DMS79 treated with DMSO at 0.1 percent for 48 hours (cell line): ENCODE measurements at regions not wholly inside any gene's neighbourhood (a gene's known extent, or its start where the extent isn't known, plus 50 kb on each side); places are given as distances from the start of the nearest gene placed in this dataset.

ENCODE experiments used
- DNase-seq: peaks from one replicate; lab custom pipeline; 2025; lab: John Stamatoyannopoulos, UW

GRCh38 chr3:178059836-178060235 is 476.4 kb upstream of the KCNMB2 start:
- DNase-seq, result no peak

GRCh38 chr3:178060407-178060806 is 475.8 kb upstream of the KCNMB2 start:
- DNase-seq, result no peak

- DNase-seq, result no peak
These were observed 474.1 kb upstream of the KCNMB2 start for GRCh38 chr3:178062126-178062525.

- no peak for DNase-seq
These were observed 472.8 kb upstream of the KCNMB2 start for GRCh38 chr3:178063461-178063860.

GRCh38 chr3:178067721-178068120 is 468.5 kb upstream of the KCNMB2 start:
- no peak for DNase-seq

GRCh38 chr3:178072391-178073305 is 463.6 kb upstream of the KCNMB2 start:
- peak; percentile 8 for DNase-seq

GRCh38 chr3:178073366-178073765 is 462.9 kb upstream of the KCNMB2 start:
- no peak for DNase-seq

GRCh38 chr3:178075344-178075743 is 460.9 kb upstream of the KCNMB2 start:
- DNase-seq, result no peak

- DNase-seq, result no peak
These were observed 457.3 kb upstream of the KCNMB2 start for GRCh38 chr3:178078953-178079352.

GRCh38 chr3:178079966-178080365 is 456.3 kb upstream of the KCNMB2 start:
- no peak for DNase-seq

GRCh38 chr3:178082326-178082906 is 453.8 kb upstream of the KCNMB2 start:
- DNase-seq, result no peak

- DNase-seq, result peak; percentile 76
These were observed 452.1 kb upstream of the KCNMB2 start for GRCh38 chr3:178083906-178084866.

- DNase-seq, result peak; percentile 92
These were observed 451.1 kb upstream of the KCNMB2 start for GRCh38 chr3:178084938-178085816.

GRCh38 chr3:178085817-178086123 is 450.5 kb upstream of the KCNMB2 start:
- DNase-seq, result no peak

- peak; percentile 46 for DNase-seq
These were observed 450.0 kb upstream of the KCNMB2 start for GRCh38 chr3:178086144-178086825.

GRCh38 chr3:178087376-178087775 is 448.9 kb upstream of the KCNMB2 start:
- no peak for DNase-seq

- DNase-seq, result no peak
These were observed 447.3 kb upstream of the KCNMB2 start for GRCh38 chr3:178088963-178089362.

- no peak for DNase-seq
These were observed 445.3 kb upstream of the KCNMB2 start for GRCh38 chr3:178090899-178091298.

GRCh38 chr3:178095522-178095921 is 440.7 kb upstream of the KCNMB2 start:
- no peak for DNase-seq

- DNase-seq, result no peak
These were observed 439.3 kb upstream of the KCNMB2 start for GRCh38 chr3:178096955-178097354.

GRCh38 chr3:178097576-178097975 is 438.7 kb upstream of the KCNMB2 start:
- DNase-seq, result no peak
